Kidney (tissue), 13 donors: ENCODE measurements at regions not wholly inside any gene's neighbourhood (a gene's known extent, or its start where the extent isn't known, plus 50 kb on each side); places are given as distances from the start of the nearest gene placed in this dataset.
"Not testable (repeated sequence)": the region's sequence is repeated elsewhere in the genome, so short reads cannot be mapped to it uniquely, and the experiment has no call there.

Experiments
- DNase-seq, 5 donors: peaks; one replicate each; pipeline ENCODE4 v3.0.0-alpha.2; 2013 to 2020
- FAIRE-seq: peaks from 2 replicates; lab custom pipeline; 2012; peaks lifted over from hg19 to GRCh38; lab: Jason Lieb, UNC
- H3K27ac ChIP-seq, 2 donors: one replicate each; pipeline ENCODE4 v1.7.0; 2013; ENCODE audit warnings: low read depth in 2 of 2, low read length in 2 of 2, inconsistent platforms in 1 of 2
- H3K27me3 ChIP-seq: one replicate; pipeline ENCODE4 v1.7.1; 2013; ENCODE audit warnings: low read length, inconsistent platforms; ENCODE audit not compliant: control insufficient read depth, insufficient read depth
- H3K36me3 ChIP-seq, 3 donors: one replicate each; pipeline versions ENCODE4 v1.7.0 to v1.7.1; 2013; ENCODE audit warnings: low read length in 3 of 3, control low read depth in 1 of 3, inconsistent platforms in 1 of 3; ENCODE audit not compliant: insufficient read depth in 3 of 3, control insufficient read depth in 2 of 3
- H3K4me1 ChIP-seq, 3 donors: one replicate each; pipeline versions ENCODE4 v1.7.0 to v1.7.1; 2013; ENCODE audit warnings: low read length in 3 of 3, inconsistent platforms in 1 of 3, low read depth in 1 of 3; ENCODE audit not compliant: control insufficient read depth in 2 of 3, insufficient read depth in 2 of 3
- H3K4me3 ChIP-seq, 3 donors: one replicate each; pipeline versions ENCODE4 v1.7.0 to v1.8.1; 2013; ENCODE audit warnings: low read length in 3 of 3, control low read depth in 1 of 3, inconsistent platforms in 1 of 3
- H3K9ac ChIP-seq, 3 donors: one replicate each; pipeline versions ENCODE4 v1.7.0 to v1.7.1; 2013; ENCODE audit warnings: low read length in 3 of 3, control low read depth in 1 of 3, inconsistent platforms in 1 of 3
- H3K9me3 ChIP-seq, 3 donors: one replicate each; pipeline versions ENCODE4 v1.7.0 to v1.7.1; 2013; ENCODE audit warnings: low read length in 3 of 3, control low read depth in 1 of 3, inconsistent platforms in 1 of 3; ENCODE audit not compliant: control insufficient read depth in 2 of 3, insufficient read depth in 1 of 3
- CTCF ChIP-seq: IDR thresholded peaks from 3 replicates; pipeline ENCODE4 v1.5.1; 2012; ENCODE audit warnings: mild to moderate bottlenecking, moderate library complexity, borderline replicate concordance; ENCODE audit not compliant: insufficient read depth; ENCODE audit errors: extremely low read depth
- intact Hi-C: fragments of 100-400 bp; cut with DNase I; formaldehyde crosslinking; loops from one replicate; pipeline ENCODE4 v1.11.1; 2022
- donor health status: control.
- donor health status: control.
- donor health status: control.
- donor health status: control.
- donor health status: control.
- donor health status: DM: yes; HTN: yes; CAD: no.
- donor health status: Normal renal cell carcinoma (clear cell type).

GRCh38 chr1:185541871-185542301, 192.3 kb upstream of the HMCN1 start:
- FAIRE-seq (no peak), DNase-seq (peak in 2 of 5 donors; percentile 48 to 52)
- no peaks in the 10 kb centered on the region for H3K36me3 ChIP-seq
- H3K27me3 ChIP-seq, result no peaks in the 10 kb centered on the region
- peaks cover 0 to 2% (median 0%) of the 10 kb centered on the region in 3 donors for H3K4me1 ChIP-seq
- no peak for TF ChIP-seq CTCF
- no peak overlapping the region for H3K9ac ChIP-seq
- intact Hi-C loops, result no loop called here
- no peak overlapping the region for H3K27ac ChIP-seq
- H3K9me3 ChIP-seq, result no peaks in the 10 kb centered on the region
- no peak overlapping the region for H3K4me3 ChIP-seq

- H3K27ac ChIP-seq, result no peak overlapping the region
- H3K9ac ChIP-seq, result no peak overlapping the region
- no peaks in the 10 kb centered on the region for H3K27me3 ChIP-seq
- no peak for DNase-seq
- no peak for TF ChIP-seq CTCF
- no peaks in the 10 kb centered on the region for H3K9me3 ChIP-seq
- intact Hi-C loops, result no loop called here
- no peak for FAIRE-seq
- H3K4me1 ChIP-seq, result peaks cover 0 to 2% (median 0%) of the 10 kb centered on the region in 3 donors
- no peaks in the 10 kb centered on the region for H3K36me3 ChIP-seq
- no peak overlapping the region for H3K4me3 ChIP-seq
These were observed 193.9 kb upstream of the HMCN1 start for GRCh38 chr1:185540295-185540694.

GRCh38 chr1:185539277-185539943, 194.8 kb upstream of the HMCN1 start:
- H3K9ac ChIP-seq, result no peak overlapping the region
- no peaks in the 10 kb centered on the region for H3K27me3 ChIP-seq
- H3K4me1 ChIP-seq, result peaks cover 0 to 2% (median 0%) of the 10 kb centered on the region in 3 donors
- no peaks in the 10 kb centered on the region for H3K36me3 ChIP-seq
- DNase-seq (no peak), FAIRE-seq (no peak)
- no peak for TF ChIP-seq CTCF
- H3K9me3 ChIP-seq, result no peaks in the 10 kb centered on the region
- no peak overlapping the region for H3K4me3 ChIP-seq
- H3K27ac ChIP-seq, result no peak overlapping the region
- intact Hi-C loops, result no loop called here

- H3K4me1 ChIP-seq, DNase-seq, intact Hi-C loops, FAIRE-seq, H3K4me3 ChIP-seq, H3K9me3 ChIP-seq, H3K36me3 ChIP-seq, H3K9ac ChIP-seq, H3K27me3 ChIP-seq, H3K27ac ChIP-seq: not testable (repeated sequence)
These were observed 195.8 kb upstream of the HMCN1 start for GRCh38 chr1:185538309-185538898.
